ENCODE measurements at regions not wholly inside any gene's neighbourhood (a gene's known extent, or its start where the extent isn't known, plus 50 kb on each side); places are given as distances from the start of the nearest gene placed in this dataset.
"Not testable (repeated sequence)": the region's sequence is repeated elsewhere in the genome, so short reads cannot be mapped to it uniquely, and the experiment has no call there.

GRCh38 chr2:239882331-239882732 is 142.8 kb downstream of the NDUFA10 start:
- peak; percentile 84 for DNase-seq

GRCh38 chr2:239881561-239882320 is 143.4 kb downstream of the NDUFA10 start:
- DNase-seq: peak; percentile 47

- peak; percentile 33 for DNase-seq
Observed at GRCh38 chr2:239881031-239881471, 144.1 kb downstream of the NDUFA10 start.

- peak; percentile 36 for DNase-seq
Observed at GRCh38 chr2:239880396-239880795, 144.7 kb downstream of the NDUFA10 start.

DNA sequence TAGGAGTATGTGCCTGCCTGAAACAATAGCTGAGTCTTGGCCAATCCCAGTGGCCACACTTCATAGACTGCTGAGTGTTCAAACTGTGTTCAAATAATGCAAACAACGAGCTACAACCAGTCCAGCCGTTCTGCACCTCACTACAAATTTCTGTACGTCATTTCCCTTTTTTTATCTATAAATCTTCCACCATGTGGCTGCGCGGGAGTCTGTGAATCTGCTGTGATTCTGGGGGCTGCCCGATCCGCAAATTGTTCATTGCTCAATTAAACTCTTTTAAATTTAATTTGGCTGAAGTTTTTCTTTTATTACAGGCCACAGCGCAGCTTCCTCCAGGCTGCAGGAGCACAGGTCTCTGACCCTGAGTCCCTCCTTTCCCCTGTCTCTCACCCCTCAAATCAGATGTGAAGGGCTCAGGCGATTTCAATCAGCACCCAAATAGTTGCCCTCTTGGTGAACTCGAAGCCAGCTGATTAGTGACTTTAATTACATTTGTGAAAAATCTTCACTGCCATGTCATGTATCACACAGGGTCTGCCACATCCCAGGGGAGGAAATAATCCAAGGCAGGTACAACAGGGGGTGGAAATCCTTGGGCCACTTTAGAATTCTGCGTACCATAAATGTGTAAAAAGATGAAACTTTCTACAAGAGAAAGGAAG is 145.6 kb downstream of the NDUFA10 start:
- DNase-seq: no peak

- no peak for DNase-seq
Observed at GRCh38 chr2:239878686-239879085, 146.5 kb downstream of the NDUFA10 start.

- no peak for DNase-seq
Observed at GRCh38 chr2:239876948-239877289, 148.2 kb downstream of the NDUFA10 start.

DNA sequence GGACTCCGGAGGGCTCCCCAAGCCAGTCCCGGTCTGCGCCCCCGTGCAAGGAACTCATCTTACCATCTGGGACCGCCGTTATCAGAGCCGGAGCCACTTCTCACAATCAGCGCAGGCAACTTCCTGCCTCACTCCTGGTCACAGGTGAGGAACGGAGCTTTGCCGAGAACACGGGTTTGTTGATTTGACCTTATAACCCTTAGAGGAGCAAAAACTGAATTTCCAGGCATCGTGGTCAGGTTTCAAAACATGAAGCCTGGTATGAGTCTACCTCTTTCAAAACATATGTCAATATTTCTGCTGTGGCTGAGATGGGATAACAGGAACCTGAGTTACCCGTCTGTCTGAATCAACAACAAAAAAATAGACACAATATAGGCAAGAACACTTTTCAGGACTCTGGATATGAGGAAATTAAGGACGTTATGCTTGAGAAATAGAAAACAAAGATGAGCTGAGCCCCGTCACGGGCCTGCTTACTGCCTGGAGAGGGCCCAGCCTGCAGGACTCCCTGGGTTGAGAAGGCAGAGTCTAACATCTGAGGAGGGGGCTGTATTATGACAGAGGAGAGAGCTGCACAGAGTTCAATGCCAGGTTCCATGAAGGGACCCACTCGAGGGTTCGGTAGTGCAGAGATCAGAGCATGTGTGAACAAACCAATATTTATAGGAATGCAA is 148.7 kb downstream of the NDUFA10 start:
- no peak for DNase-seq

- no peak for DNase-seq
Observed at GRCh38 chr2:239874636-239875356, 150.3 kb downstream of the NDUFA10 start.

- no peak for DNase-seq
Observed at GRCh38 chr2:239873656-239874635, 151.2 kb downstream of the NDUFA10 start.

DNA sequence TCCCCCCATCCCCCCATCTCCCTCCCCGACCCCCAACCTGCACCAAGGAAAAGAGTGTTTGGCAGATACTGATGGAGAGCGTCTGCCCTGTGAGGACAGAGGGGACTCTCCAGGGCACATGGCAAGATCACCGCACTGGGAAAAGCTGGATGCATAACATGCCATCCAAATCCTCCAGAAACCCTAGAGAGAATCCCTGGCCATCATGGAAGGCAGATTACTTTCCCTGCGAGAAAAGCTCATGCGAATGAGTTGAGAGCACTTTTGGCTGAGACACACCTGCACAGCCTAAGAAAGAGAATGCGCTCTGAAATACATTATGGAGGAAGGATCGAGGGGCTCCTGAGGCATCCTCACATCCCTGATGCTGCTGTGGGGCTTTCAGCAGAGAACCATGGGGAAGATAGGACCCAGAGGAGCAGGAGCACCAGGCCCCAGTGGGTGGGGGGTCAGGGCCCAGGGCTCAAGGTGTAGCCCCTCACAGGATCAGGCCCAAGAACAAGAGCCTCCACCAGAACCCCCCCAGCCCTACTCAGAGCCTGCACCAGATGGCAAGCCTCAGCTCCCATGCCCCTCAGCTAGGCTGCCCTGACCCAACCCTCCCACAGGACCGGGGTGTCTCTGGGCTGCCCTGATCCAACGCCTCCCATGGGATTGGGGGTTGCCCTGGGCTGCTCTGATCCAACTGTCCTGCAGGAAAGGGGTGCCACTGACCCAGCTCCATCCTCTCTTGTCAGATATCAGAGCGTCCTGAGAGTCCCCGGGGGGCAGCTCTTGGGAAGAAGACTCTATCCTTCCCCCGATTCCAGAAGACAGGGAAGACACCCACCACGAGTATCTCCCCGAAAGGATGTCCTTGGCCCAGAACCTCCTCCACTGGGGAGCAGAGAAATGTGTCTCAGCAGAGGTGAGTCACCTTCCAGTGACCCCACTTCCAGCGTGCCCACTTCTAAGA is 153.4 kb downstream of the NDUFA10 start:
- no peak for DNase-seq

GRCh38 chr2:239870863-239871262 is 154.3 kb downstream of the NDUFA10 start:
- DNase-seq: no peak

DNA sequence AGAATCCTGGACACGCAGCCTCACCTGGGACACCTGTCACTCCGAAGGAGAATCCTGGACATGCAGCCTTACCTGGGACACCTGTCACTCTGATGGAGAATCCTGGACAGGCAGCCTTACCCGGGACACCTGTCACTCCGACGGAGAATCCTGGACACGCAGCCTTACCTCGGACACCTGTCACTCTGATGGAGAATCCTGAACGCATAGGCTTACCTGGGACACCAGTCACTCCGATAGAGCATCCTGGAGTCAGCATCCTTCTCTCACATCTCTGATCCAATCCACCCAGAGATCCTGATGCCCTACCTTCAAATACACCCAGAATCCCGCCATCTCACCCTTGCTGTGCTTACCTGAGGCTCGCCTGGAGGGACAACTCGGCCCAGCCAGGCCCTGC is 154.9 kb downstream of the NDUFA10 start:
- DNase-seq: no peak

GRCh38 chr2:239869272-239870155 is 155.6 kb downstream of the NDUFA10 start:
- no peak for DNase-seq

DNA sequence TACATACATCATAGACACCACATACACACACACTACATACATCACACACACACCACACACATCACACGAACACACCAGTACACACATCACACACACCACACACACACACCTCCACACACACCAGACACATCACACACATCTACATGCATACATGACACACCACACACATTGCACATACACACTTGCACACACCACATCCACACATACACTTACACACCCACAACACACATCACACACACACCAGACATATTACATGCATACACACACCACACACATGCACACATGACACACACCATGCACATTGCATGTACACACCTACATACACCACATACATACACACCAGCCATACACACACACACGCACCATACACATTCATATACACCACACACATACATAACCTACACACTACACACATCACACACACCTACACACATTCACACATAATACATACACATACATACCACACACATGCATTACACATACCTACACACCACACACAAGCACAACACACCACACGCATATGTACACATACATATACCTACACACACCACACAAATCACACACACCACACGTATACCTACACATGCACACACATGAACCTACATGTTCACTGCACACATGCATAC is 156.5 kb downstream of the NDUFA10 start:
- DNase-seq: no peak

DNA sequence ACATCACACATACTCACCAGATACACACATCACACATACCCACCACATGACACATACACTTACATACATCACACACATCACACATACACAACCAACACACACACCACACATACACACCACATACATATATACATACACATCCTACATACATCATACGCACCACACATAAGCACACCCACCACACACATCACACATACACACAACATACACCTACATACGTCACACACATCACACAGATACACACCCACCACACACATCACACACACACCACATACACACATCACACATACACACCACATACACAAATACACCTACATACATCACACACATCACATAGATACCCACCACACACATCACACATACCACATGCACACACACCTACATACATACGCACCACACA is 158.4 kb downstream of the NDUFA10 start:
- DNase-seq: no peak

- DNase-seq: no peak
Observed at GRCh38 chr2:239866350-239866749, 158.8 kb downstream of the NDUFA10 start.

DNA sequence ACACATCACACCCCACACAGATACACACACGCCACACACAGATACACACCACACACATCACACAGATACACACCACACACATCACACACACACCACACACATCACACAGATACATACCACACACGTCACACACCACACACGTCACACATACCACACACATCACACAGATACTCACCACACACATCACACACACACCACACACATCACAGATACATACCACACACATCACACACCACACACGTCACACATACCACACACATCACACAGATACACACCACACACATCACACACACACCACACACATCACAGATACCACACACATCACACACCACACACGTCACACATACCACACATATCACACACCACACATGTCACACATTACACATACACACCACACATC is 159.3 kb downstream of the NDUFA10 start:
- DNase-seq: not testable (repeated sequence)

GRCh38 chr2:239865059-239865639 is 160.0 kb downstream of the NDUFA10 start:
- DNase-seq: no peak

Measured in activated effector memory CD4-positive, alpha-beta T cell treated with anti-CD3 and anti-CD28 coated beads, Interleukin-2, amount 50 U/mL, for 16 hours (primary cell).